IMR-90 (cell line): ENCODE measurements at regions not wholly inside any gene's neighbourhood (a gene's known extent, or its start where the extent isn't known, plus 50 kb on each side); places are given as distances from the start of the nearest gene placed in this dataset.

Experiments used
- BHLHE40 ChIP-seq: fragments of 150-350 bp; IDR thresholded peaks from 2 replicates; pipeline ENCODE4 v1.6.1; 2016; ENCODE audit warnings: mild to moderate bottlenecking, low read depth, low read length
- CEBPB ChIP-seq: IDR thresholded peaks from 2 replicates; pipeline ENCODE4 v1.6.1; 2012; ENCODE audit warnings: low read depth, low read length, improper control_type of control experiment
- CHD1 ChIP-seq: IDR thresholded peaks from 2 replicates; pipeline ENCODE4 v1.6.1; 2012; ENCODE audit warnings: low read depth, low read length, improper control_type of control experiment
- FOS ChIP-seq: fragments of 150-350 bp; IDR thresholded peaks from 2 replicates; pipeline ENCODE4 v1.6.1; 2016; ENCODE audit warnings: low read depth, low read length
- MAFK ChIP-seq: IDR thresholded peaks from 2 replicates; pipeline ENCODE4 v1.6.1; 2012; ENCODE audit warnings: low read depth, low read length, improper control_type of control experiment
- MXI1 ChIP-seq: IDR thresholded peaks from 2 replicates; pipeline ENCODE4 v1.6.1; 2012; ENCODE audit warnings: low read depth, mild to moderate bottlenecking, low read length, moderate library complexity, borderline replicate concordance
- POLR2A ChIP-seq: IDR thresholded peaks from 2 replicates; pipeline ENCODE4 v1.6.1; 2012; ENCODE audit warnings: mild to moderate bottlenecking, low read depth, low read length
- RAD21 ChIP-seq: IDR thresholded peaks from 2 replicates; pipeline ENCODE4 v1.6.1; 2012; ENCODE audit warnings: low read length, improper control_type of control experiment
- RCOR1 ChIP-seq: IDR thresholded peaks from 2 replicates; pipeline ENCODE4 v1.6.1; 2012; ENCODE audit warnings: mild to moderate bottlenecking, low read length, improper control_type of control experiment; ENCODE audit not compliant: insufficient replicate concordance
- SMC3 ChIP-seq: fragments of 150-350 bp; IDR thresholded peaks from 2 replicates; pipeline ENCODE4 v1.6.1; 2016; ENCODE audit warnings: low read depth, mild to moderate bottlenecking, antibody characterized with exemption, low read length, moderate library complexity
- TF ChIP-seq, protein P1 (sequence below): conservative IDR thresholded peaks from 2 replicates; pipeline ENCODE4 v1.5.1; 2012; ENCODE audit warnings: mild to moderate bottlenecking, low read depth, low read length, improper control_type of control experiment
- TF ChIP-seq, protein P2 (sequence below): fragments of 150-350 bp; IDR thresholded peaks from 2 replicates; pipeline ENCODE4 v1.6.1; 2017; ENCODE audit warnings: mild to moderate bottlenecking, antibody characterized with exemption, low read length, low read depth
- TF ChIP-seq, protein P3 (sequence below): fragments of 150-350 bp; IDR thresholded peaks from 2 replicates; pipeline ENCODE4 v1.6.1; 2016; ENCODE audit warnings: low read depth, mild to moderate bottlenecking, low read length, moderate library complexity, borderline replicate concordance

DNA sequence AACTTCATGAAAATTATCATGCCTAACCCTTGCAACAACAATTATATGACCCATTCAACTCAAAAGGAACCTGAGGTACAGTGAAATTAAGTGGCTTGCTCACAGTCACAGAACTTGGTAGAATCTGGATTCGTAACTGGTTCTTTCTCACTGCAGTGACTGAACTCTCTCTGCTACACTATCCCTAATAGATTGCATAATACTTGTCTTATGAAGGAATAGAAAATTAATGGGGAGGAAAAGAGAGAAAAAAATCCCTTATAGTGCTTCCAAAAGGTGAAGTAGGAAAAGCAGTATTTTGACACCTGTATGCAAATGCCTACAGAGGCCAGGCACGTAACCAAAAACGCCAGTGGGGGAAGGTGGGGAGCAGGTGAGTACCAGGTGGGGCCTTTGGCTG, 186.6 kb downstream of the LY86 start:
- TF ChIP-seq BHLHE40 (no peak), CHD1 (no peak), FOS (no peak), POLR2A (no peak), RCOR1 (no peak), RAD21 (no peak), SMC3 (no peak), MAFK (no peak), MXI1 (no peak), CEBPB (0 out of 2 replicates have a peak, but pooled peaks have one; percentile 20)
- TF ChIP-seq, protein P1, sequence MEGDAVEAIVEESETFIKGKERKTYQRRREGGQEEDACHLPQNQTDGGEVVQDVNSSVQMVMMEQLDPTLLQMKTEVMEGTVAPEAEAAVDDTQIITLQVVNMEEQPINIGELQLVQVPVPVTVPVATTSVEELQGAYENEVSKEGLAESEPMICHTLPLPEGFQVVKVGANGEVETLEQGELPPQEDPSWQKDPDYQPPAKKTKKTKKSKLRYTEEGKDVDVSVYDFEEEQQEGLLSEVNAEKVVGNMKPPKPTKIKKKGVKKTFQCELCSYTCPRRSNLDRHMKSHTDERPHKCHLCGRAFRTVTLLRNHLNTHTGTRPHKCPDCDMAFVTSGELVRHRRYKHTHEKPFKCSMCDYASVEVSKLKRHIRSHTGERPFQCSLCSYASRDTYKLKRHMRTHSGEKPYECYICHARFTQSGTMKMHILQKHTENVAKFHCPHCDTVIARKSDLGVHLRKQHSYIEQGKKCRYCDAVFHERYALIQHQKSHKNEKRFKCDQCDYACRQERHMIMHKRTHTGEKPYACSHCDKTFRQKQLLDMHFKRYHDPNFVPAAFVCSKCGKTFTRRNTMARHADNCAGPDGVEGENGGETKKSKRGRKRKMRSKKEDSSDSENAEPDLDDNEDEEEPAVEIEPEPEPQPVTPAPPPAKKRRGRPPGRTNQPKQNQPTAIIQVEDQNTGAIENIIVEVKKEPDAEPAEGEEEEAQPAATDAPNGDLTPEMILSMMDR, result no peak
- TF ChIP-seq, protein P2, sequence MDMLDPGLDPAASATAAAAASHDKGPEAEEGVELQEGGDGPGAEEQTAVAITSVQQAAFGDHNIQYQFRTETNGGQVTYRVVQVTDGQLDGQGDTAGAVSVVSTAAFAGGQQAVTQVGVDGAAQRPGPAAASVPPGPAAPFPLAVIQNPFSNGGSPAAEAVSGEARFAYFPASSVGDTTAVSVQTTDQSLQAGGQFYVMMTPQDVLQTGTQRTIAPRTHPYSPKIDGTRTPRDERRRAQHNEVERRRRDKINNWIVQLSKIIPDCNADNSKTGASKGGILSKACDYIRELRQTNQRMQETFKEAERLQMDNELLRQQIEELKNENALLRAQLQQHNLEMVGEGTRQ, result no peak
- TF ChIP-seq, protein P3, sequence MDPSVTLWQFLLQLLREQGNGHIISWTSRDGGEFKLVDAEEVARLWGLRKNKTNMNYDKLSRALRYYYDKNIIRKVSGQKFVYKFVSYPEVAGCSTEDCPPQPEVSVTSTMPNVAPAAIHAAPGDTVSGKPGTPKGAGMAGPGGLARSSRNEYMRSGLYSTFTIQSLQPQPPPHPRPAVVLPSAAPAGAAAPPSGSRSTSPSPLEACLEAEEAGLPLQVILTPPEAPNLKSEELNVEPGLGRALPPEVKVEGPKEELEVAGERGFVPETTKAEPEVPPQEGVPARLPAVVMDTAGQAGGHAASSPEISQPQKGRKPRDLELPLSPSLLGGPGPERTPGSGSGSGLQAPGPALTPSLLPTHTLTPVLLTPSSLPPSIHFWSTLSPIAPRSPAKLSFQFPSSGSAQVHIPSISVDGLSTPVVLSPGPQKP, result no peak
